NCI-H1092 (cell line): ENCODE measurements at regions not wholly inside any gene's neighbourhood (a gene's known extent, or its start where the extent isn't known, plus 50 kb on each side); places are given as distances from the start of the nearest gene placed in this dataset.
A peak's percentile ranks its signal among the peaks of the same experiment; 100 is the strongest.
"Not testable (repeated sequence)": the region's sequence is repeated elsewhere in the genome, so short reads cannot be mapped to it uniquely, and the experiment has no call there.

ENCODE experiments used
- DNase-seq: peaks from one replicate; lab custom pipeline; 2025; lab: John Stamatoyannopoulos, UW

DNA sequence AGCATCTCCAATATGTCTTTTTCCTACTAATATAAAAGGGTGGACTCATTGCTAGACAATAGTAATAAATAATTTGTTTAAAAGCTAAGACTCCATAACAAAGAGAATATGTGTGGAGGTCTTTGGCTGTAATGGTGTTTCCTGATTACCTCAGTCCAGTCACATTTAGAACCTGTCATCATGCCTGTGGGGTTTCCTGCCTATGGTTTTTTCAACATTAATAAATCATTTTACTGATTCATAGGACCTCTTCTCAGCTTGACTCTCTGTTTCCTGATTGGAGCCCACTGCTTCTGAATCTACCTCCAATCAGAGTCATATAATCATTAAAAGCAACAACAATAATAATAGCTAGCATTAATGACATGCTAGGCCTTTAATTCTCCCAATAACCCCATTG lies 52.4 kb upstream of the GNAI1 start:
- DNase-seq = no peak

DNA sequence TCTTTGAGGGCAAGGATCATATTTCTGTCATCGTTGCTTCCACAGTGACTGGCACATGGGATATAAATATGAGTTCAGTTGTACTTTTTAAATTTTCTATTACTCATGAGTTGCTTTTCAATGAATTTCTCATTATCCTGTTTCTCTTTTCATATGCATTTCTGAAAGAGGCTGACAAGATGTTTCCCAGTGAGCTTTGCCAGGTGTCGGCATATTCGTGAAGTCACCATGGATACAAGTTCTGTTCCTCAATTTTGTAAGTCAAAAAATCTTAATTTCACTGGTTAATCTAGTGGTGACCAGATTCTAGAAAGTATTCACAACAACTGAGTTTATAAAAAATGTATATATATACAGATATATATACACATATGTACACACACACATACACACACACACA lies 55.7 kb upstream of the GNAI1 start:
- DNase-seq = no peak

DNA sequence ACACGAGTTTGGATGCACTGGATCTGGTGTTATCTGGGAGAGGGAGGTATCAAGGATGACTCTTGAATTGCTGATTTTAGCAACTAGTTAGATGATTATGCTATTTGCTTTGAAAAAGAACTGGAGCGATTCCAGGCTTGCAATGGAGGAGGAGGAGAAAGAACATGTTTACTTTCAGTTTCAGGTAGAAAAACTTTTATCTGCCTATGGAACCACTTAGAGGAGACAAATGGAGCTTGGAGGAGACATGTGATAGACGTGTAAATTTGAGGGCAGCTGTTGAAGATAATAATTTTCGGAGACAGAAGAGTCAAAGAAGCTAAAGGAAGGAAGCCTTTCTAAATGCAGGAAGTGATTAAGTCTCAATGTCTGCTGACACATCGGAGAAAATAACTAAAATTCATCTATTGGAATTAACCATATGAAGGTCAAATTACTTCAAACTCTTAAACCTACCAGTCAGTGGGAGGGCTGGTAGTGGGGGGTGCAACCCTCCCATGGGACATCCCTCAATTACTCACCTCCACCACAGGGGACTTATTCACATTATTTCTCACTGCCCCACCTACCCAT lies 56.4 kb upstream of the GNAI1 start:
- DNase-seq = no peak

DNA sequence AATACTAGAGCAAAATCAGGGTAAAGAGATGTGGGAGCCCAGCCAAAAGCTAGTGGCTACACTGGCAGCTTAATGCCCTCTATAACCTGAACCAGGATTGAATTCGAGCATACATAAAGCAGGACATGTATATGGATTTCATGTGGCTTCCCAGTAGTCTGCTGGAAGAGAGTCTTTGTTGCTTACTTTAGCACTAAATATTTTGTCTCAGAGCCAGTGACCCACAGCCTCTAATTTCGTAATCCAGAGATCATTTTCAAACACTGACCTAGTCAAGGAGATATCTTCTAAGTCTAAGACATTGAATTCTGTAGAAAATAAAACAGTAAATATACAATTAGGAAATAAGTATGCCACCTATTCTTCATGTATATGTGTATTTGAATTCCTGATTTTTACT lies 64.2 kb upstream of the GNAI1 start:
- no peak for DNase-seq

DNA sequence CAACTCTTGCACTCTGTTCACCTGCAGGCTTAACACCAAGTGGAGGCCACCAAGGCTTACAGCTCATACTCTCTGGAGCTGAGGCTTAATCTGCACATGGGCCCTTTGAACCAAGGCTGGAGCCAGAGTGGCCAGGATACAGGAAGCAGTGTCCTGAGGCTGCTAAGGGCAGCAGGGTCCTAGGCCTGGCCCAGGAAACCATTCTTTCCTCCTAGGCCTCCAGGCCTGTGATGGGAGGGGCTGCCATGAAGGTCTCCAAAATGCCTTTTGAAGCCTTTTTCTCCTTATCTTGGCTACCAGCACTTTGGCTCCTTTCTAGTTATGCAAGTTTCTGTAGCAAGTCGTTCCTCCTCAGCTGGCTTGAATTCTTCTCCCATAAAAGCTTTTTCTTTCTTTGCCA lies 68.0 kb upstream of the GNAI1 start:
- no peak for DNase-seq

DNA sequence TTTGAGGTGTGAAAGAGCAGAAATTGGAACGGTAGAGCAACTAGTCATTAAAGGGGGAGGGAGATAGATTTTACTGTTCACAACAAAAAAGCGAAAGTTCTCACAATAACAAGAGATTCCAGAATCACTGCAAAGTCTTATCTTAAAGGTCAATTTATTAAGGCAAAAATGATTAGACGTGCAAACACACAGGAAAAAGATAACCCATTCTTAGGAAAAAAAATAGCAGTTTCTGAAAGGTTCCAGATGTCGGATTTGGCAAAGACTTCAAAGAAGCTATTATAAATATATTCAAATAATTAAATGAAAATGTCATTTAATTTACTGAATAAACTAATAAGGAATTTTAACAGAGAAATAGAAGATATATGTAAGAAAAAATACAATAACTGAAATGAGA lies 70.8 kb upstream of the GNAI1 start:
- DNase-seq = no peak

DNA sequence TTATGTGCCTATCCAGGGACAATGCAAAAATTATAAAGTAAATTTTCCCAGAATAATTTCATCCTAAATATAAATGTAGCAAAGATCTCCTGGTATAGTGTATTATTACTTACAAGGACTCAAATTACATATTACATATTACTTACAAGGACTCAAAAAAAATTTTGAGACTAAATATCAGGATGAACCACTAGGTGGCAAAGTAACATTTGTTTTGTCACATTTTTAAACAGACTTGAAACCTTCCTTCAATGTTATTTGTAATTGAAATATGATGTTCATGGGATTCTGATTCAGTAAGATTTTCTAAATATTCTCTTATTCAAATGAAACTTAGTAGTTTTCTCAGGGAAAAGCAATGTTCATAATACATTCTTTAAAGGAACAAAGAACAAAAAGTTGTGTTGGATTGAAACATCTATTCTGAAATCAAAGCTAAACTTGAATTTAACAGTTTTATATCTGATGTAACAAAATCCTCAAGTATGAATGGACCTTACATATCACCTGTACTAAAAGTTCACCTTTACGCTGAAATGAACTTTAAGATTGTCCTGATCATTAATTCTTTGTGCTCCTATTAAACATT lies 74.3 kb upstream of the GNAI1 start:
- peak; percentile 12 for DNase-seq

DNA sequence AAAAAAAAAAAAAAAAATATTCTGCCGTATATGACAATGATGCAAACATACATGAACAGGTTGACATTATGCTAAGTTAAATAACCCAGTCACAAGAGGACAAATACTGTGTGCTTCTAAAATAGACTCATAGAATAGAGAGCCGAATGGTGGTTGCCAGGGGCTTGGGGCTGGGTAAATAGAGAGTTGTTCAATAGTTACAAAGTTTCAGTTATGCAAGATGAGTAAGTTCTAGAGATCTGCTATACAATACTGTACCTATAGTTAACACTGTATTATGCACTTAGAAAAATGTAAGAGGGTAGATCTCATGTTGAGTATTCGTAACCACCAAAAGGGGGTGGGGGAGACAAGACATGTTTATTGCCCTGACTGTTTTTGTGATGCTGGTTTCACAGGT lies 77.1 kb upstream of the GNAI1 start:
- DNase-seq = no peak

DNA sequence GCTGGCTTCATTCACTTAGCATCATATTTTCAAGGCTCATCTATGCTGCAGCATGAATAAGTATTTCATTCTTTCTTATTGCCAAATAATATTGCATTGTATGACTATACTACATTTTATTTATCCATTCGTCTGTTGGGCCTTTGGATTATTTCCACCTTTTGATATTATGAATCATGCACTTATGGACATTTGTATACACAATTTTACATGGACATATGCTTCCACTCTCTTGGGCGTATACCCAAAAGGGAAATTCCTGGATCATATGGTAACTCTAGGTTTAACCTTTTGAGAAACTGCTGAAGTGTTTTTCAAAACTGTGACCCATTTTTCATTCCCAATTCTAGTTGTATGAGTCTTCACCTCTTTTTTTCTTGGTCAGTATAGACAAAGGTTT lies 80.3 kb upstream of the GNAI1 start:
- no peak for DNase-seq

DNA sequence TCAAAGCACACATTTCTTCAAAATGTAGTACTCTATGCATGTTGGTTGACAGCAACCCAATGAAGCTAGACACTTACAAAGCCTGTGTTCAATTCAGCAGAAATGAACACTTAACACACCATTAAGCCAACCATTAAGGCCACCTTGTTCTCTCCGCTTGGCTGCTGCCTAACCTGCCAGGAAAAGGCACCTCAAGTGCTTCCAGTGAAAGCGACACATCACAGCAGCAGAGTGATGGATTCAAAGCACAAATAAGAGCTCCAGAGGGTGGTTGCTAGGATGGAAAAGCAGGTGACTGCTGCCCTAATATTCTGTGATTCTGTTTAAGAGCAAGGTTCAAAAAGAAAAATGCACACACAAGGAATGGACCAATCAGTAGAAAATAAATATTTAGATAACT lies 81.5 kb upstream of the GNAI1 start:
- DNase-seq = peak; percentile 98

DNA sequence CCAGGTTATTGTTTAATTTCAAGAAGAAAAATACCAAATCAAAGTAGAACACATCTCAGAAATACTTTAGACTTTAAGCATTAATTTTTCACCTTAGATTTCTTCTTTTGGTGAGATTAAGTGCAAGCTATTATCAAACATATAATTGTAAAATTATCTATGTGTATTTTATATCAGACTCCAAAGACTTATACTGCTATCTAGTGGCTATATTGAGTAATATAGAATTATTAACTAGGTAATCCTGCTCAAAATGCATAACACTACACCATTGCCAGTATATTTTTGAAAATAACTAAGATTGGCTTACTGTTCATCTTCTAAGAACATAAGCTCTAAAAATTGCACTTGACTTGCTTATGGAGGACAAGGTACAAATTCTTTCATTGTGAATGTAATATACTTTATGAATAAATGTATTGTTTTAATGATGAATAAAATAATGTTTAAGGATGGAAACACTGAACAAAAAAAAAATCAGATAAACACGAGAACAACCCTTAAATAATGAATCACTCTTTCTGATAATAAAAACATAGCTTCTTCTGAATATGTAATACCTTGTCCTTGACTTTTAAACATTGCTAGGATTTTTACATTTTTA lies 86.7 kb upstream of the GNAI1 start:
- no peak for DNase-seq

DNA sequence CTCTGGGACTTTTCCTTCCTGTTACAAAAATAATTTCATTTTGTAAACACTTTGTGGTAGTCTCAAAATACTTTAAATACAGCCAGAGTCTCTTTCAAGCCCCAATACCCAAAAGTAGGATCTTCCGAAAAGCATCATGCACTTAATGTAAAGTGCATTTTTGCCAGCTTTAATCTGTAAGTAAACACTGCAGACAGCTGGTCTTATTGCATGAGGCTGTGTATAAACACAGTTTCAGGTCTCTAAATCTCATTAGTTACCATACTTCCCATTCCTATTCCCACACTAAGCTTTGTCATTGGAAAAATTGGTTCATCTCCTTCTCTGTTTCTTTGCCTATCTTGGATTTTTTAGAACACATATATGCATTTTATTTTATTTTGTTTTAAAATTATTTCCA lies 87.6 kb upstream of the GNAI1 start:
- DNase-seq = no peak

DNA sequence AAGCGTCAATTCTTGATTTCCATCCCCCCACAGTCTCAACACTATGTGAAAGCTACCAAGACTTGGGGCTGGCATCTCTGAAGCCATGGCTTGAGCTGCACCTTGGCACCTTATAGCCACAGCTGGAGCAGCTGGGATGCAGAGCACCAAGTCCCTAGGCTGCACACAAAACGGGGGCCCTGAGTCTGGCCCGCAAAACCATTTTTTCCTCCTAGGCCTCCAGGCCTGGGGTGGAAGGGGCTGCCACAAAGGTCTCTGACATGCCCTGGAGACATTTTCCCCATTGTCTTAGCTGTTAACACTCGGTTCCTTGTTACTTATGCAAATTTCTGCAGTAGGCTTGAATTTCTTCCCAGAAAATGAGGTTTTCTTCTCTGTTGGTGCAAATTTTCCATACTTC lies 89.8 kb upstream of the GNAI1 start:
- no peak for DNase-seq

DNA sequence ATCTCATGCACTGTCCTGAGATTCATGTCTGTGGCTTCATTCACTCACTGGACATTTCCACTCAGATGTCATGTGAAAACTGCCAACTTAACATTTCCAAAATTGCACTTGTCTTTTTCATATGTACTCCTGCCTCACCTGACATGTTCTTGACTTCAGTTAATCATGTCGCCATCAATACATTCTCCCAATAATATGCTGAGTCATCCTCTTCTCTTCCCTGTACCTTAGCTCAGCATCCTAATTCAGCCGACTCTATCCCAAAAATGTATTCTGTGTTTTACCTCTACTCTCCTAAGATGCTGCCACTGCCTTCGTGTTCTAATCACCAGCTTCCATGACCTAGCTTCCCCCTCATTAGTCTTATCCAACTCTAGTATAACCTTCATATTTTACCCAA lies 93.9 kb upstream of the GNAI1 start:
- no peak for DNase-seq

DNA sequence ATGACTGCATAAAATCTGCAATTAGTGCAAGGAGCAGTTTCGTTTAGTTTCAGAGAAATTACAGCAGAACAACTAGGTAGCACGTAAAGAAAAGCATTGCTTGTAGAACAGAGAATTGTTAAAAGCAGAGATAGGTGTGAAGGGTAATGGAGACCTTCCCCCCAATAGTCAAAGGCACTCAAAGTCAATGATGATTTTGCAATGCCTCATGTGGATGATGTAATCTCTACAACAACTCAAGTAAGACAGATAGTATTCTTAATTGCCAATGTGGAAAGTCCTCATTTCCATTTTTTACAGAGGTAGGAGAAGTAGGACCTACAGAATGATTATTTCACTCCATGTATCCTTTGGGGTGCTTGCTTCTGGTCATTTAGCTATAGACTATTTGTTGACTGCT lies 94.3 kb upstream of the GNAI1 start:
- no peak for DNase-seq

DNA sequence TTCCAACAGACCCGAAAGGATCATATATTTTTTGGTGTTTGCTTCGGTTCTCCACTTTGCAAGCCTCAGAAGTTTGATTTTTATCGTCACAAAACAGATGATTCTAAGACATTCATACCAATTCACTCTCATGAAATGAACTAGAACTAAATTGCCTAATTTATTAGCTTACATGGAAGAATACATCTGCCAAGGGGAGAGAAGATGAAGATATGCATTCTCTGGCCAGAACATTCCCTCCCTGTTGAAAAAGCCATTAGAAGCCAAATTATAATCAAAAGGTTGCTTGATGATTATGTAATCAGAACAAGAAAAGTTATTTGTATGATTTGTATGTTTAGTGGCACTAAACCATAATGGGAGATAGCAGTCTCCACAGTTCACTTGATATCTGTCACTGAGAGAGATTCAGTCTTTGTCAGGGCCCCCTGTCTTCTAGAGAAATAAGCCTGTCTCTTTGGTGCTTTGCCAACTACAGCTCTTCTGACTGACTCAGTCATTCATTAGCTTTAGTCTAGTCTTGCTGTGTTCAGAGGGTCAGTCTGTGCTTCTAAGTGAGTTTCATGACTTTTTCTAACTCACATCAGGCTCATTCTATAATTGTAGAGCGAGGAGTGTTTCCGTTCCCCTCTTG lies 95.3 kb upstream of the GNAI1 start:
- no peak for DNase-seq

DNA sequence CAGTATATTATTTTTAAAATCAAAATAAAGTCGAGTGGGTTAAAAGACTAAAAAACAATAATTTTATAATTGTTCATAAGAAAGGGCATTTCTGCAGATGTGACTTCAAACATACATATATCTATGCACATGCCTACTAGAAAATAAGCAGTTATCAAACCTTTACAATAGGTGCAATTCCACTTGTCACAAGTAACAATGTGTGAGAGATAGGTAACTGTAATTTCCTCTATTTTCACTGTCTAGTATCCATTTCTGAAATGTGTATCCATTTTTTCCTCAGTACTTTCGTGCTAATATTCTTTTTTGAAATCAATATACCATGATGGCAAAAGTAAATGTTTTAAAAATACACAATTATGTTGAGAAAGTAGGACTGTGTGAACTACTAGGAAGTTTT lies 96.9 kb upstream of the GNAI1 start:
- no peak for DNase-seq

DNA sequence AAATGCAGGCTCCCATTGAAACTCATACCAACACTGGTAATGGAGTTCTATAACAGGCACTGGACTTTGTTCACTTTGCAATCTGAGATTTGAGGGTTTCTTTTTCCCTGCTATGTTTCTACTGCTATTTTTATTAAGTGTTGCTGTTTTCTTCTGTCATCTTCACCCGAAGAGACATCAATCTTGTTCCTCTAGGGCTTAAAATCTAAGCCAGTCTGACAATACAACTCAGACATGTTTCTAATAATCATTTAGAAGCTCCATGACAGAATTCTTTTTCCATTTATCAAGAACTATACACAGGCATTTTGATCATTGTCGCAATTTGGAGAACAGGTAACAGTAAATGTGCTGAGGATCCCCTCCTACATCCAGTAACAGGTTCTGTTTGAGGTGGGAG lies 98.5 kb upstream of the GNAI1 start:
- no peak for DNase-seq

DNA sequence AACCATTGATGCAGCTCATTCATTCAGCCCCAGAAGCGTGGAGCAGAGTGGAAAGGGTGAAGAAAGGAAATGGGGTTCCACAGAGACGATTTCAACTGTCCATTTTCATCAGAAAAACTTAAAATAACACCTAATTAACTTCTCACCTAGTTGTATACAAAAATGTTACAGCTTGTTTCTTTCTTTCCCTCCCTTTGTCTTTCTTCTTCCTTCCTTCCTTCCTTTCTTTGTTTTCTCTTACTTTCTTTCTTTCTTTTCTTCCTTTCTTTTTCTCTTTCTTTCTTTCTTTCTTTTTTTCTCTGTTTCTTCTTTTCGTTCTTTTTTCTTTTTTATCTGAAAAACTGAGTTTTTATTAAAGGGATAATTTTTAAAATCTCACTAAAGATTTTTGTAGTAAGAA lies 105.9 kb upstream of the GNAI1 start:
- no peak for DNase-seq

DNA sequence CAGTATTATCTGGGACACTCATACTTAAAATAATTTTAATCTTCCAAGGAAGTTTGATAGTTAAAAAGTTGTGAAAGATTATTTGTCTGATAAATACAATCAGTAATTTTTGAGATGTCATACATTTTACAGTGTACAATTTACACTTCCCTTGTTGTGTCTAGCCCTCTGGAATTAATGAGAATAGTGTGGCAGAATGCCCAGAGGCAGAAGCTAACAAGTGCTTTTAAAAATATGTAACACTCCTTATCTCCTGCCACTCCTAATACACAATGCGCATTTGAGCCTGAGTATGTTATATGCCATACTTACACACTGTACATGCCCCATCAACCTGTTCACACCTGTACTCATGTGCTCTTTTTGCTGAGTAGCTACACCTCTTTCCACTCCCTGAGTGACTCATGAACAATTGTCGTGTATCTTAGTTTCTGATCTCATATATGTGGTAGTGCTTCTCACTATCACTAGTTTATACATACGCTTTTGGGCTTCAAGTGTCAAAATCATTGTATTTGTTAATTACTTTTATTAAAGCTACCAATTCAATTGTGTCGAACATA lies 106.9 kb upstream of the GNAI1 start:
- no peak for DNase-seq

DNA sequence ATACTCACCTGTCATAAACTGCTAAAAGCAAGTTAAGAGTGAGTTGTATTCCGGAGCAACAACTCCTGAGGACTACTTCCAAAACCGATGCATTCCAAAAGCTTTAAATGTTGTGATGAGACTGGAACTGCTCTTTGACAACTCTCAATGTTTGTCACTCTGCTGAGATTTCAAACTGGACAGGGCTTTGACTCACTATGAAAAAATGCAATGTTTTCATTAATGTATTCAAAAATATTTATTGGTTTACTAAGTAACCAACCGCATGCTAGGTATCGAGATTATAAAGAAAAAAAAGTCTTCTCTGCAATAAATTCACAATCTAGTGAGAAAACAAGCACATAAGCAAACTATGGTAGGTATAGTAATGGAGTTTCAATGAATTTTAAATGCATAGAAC lies 107.9 kb upstream of the GNAI1 start:
- DNase-seq = no peak

DNA sequence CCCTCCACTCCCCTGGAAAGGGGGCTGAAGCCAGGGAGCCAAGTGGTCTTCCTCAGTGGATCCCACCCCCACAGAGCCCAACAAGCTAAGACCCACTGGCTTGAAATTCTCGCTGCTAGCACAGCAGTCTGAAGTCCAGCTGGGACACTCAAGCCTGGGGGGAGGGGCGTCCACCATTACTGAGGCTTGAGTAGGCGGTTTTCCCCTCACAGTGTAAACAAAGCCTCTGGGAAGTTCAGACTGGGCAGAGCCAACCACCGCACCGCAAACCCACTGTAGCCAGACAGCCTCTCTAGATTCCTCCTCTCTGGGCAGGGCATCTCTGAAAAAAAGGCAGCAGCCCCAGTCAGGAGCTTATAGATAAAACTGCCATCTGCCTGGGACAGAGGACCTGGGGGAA lies 114.4 kb upstream of the GNAI1 start:
- DNase-seq = not testable (repeated sequence)

DNA sequence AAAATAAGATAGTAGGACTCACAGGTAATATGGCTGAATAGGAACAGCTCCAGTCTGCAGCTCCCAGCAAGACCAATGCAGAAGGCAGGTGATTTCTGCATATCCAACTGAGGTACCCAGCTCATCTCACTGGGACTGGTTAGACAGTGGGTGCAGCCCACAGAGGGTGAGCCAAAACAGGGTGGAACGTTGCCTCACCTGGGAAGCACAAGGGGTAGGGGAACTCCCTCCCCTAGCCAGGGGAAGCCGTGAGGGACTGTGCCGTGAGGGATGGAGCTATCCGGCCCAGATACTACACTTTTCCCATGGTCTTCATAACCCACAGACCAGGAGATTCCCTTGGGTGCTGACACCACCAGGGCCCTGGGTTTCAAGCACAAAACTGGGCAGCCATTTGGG lies 114.8 kb upstream of the GNAI1 start:
- not testable (repeated sequence) for DNase-seq
